ENCODE measurements at regions not wholly inside any gene's neighbourhood (a gene's known extent, or its start where the extent isn't known, plus 50 kb on each side); places are given as distances from the start of the nearest gene placed in this dataset.

GRCh38 chr12:11981121-11981733, 89.5 kb upstream of the BCL2L14 start (continued):
- TF ChIP-seq MEF2B (IDR thresholded peaks at IDR 0.05; ENCODE audit: partially characterized antibody, poor library complexity, severe bottlenecking), result peak; percentile 86
- TF ChIP-seq GABPA (IDR thresholded peaks at IDR 0.05; ENCODE audit: low read depth), result peak; percentile 68
- TF ChIP-seq USF2 (IDR thresholded peaks at IDR 0.05; ENCODE audit: borderline replicate concordance, low read depth, low read length), result no peak
- TF ChIP-seq RELA (IDR thresholded peaks at IDR 0.05; ENCODE audit: borderline replicate concordance, partially characterized antibody), result peak; percentile 97
- TF ChIP-seq POU2F2 (IDR thresholded peaks at IDR 0.05; ENCODE audit: borderline replicate concordance, low read depth, low read length), result peak; percentile 71; the same call in 2 of the 3 replicates
- TF ChIP-seq BCLAF1 (IDR thresholded peaks at IDR 0.05), result no peak
- no peak for TF ChIP-seq CBX3 (IDR thresholded peaks at IDR 0.05; ENCODE audit: borderline replicate concordance, low read depth)
- no peak for TF ChIP-seq ELK1 (IDR thresholded peaks at IDR 0.05; ENCODE audit: low read depth, low read length)
- no peak for TF ChIP-seq SRF (IDR thresholded peaks at IDR 0.05; ENCODE audit: low read depth in 2 of 2, low read length in 2 of 2)
- 0 out of 2 replicates have a peak, but pooled peaks have one; percentile 55 for TF ChIP-seq SMARCA5 (IDR thresholded peaks at IDR 0.05)
- peak; percentile 96; the same call in 1 of the 2 replicates for TF ChIP-seq MTA3 (IDR thresholded peaks at IDR 0.05; ENCODE audit: borderline replicate concordance, low read length)
- peak in 1 of 2 experiments; percentile 83; a peak in 1 of 4 replicates for TF ChIP-seq CEBPB (IDR thresholded peaks at IDR 0.05; ENCODE audit: borderline replicate concordance in 1 of 2, low read depth in 2 of 2, low read length in 2 of 2)
- TF ChIP-seq USF1 (IDR thresholded peaks at IDR 0.05; ENCODE audit: borderline replicate concordance, extremely low read length, insufficient read depth, low read depth, low read length), result no peak
- TF ChIP-seq NR2F1 (conservative IDR thresholded peaks at IDR 0.05), result peak; percentile 65
- TF ChIP-seq RB1 (IDR thresholded peaks at IDR 0.05; ENCODE audit: borderline replicate concordance), result no peak
- TF ChIP-seq CUX1 (IDR thresholded peaks at IDR 0.05; ENCODE audit: insufficient replicate concordance, low read depth, low read length), result peak; percentile 76
- no peak for TF ChIP-seq SUPT20H (IDR thresholded peaks at IDR 0.05; ENCODE audit: borderline replicate concordance, control insufficient read depth, low read depth, low read length)
- peak; percentile 89; the same call in 1 of the 2 replicates for TF ChIP-seq TBL1XR1 (IDR thresholded peaks at IDR 0.05; ENCODE audit: low read depth, low read length)

All from GM12878 (cell line).